Suprapubic skin (tissue), 4 donors: ENCODE measurements at regions not wholly inside any gene's neighbourhood (a gene's known extent, or its start where the extent isn't known, plus 50 kb on each side); places are given as distances from the start of the nearest gene placed in this dataset.

ENCODE experiments used
- CTCF ChIP-seq, 2 donors: fragments of 200-600 bp in 1 of 2; fragments of 450-650 bp in 1 of 2; sonication (generic) in 1 of 2; IDR thresholded peaks; one replicate each; pipeline ENCODE4 v1.5.1; 2016 to 2019; ENCODE audit warnings: antibody characterized with exemption in 2 of 2, mild to moderate bottlenecking in 1 of 2, moderate library complexity in 1 of 2
- POLR2A ChIP-seq, 2 donors: fragments of 450-650 bp; IDR thresholded peaks; one replicate each; pipeline ENCODE4 v1.6.1; 2017; ENCODE audit warnings: antibody characterized with exemption in 2 of 2, mild to moderate bottlenecking in 2 of 2, moderate library complexity in 2 of 2
- POLR2AphosphoS5 ChIP-seq, 3 donors: sonication (generic); formaldehyde crosslinking; IDR thresholded peaks; one replicate each; pipeline ENCODE4 v1.6.1; 2017; ENCODE audit warnings: antibody characterized with exemption in 3 of 3

- no peak for TF ChIP-seq CTCF (IDR thresholded peaks at IDR 0.05)
- no peak for TF ChIP-seq POLR2A (IDR thresholded peaks at IDR 0.05)
- TF ChIP-seq POLR2AphosphoS5 (IDR thresholded peaks at IDR 0.05) = no peak
Measured at GRCh38 chr6:18533793-18534192, 146.6 kb downstream of the RNF144B start.
